Caco-2 (cell line): ENCODE measurements at regions not wholly inside any gene's neighbourhood (a gene's known extent, or its start where the extent isn't known, plus 50 kb on each side); places are given as distances from the start of the nearest gene placed in this dataset.

ENCODE experiments used
- BruUV-seq: library from RNA; stranded (reverse); fragments of 400-500 nt; replicated peaks from 2 replicates; lab custom pipeline; 2021; lab: Mats Ljungman, UMichigan
- CTCF ChIA-PET: fragments of 300-600 bp; sonication (Branson Sonifier 250); formaldehyde crosslinking; loops from one replicate; lab custom pipeline; 2022; ENCODE audit warnings: antibody characterized with exemption; lab: Charles Lee
- POLR2A ChIA-PET: fragments of 300-600 bp; sonication (Branson Sonifier 250); formaldehyde crosslinking; loops from one replicate; lab custom pipeline; 2022; ENCODE audit warnings: antibody characterized with exemption; lab: Charles Lee
- DNase-seq, 2 experiments: peaks; one replicate each; pipeline versions ENCODE4 v3.0.0 to v3.0.0-alpha.2; 2020 to 2022
- H3K27me3 ChIP-seq: replicated peaks from 2 replicates; pipeline ENCODE4 v1.6.0; 2011; ENCODE audit warnings: low read length; ENCODE audit not compliant: control insufficient read depth, insufficient read depth
- H3K36me3 ChIP-seq: 2 replicates; pipeline ENCODE4 v1.5.1; 2011; ENCODE audit warnings: low read length; ENCODE audit not compliant: control insufficient read depth, insufficient read depth
- H3K4me1 ChIP-seq: fragments of 250-450 bp; sonication (Bioruptor Pico); 2 replicates; pipeline ENCODE4 v1.5.1; 2020; ENCODE audit warnings: mild to moderate bottlenecking
- H3K4me3 ChIP-seq: 2 replicates; pipeline ENCODE4 v1.5.1; 2011; ENCODE audit warnings: low read depth, mild to moderate bottlenecking, control low read depth, low read length
- H3K9me3 ChIP-seq: fragments of 250-450 bp; sonication (Bioruptor Pico); 2 replicates; pipeline ENCODE4 v1.5.1; 2020; ENCODE audit warnings: mild to moderate bottlenecking, moderate library complexity
- H3K27ac Mint-ChIP-seq: one replicate; pipeline ENCODE4 v1.8.0; 2022; ENCODE audit warnings: mixed read lengths; ENCODE audit not compliant: unreplicated experiment
- H3K27me3 Mint-ChIP-seq: one replicate; pipeline ENCODE4 v1.8.0; 2022; ENCODE audit warnings: mixed read lengths; ENCODE audit not compliant: insufficient read depth, unreplicated experiment
- H3K36me3 Mint-ChIP-seq: one replicate; pipeline ENCODE4 v1.8.0; 2022; ENCODE audit warnings: mild to moderate bottlenecking, mixed read lengths; ENCODE audit not compliant: insufficient read depth, unreplicated experiment
- H3K4me1 Mint-ChIP-seq: one replicate; pipeline ENCODE4 v1.8.0; 2022; ENCODE audit warnings: low read depth, mixed read lengths; ENCODE audit not compliant: unreplicated experiment
- H3K4me3 Mint-ChIP-seq: one replicate; pipeline ENCODE4 v1.8.0; 2022; ENCODE audit warnings: mild to moderate bottlenecking, moderate library complexity, mixed read lengths; ENCODE audit not compliant: unreplicated experiment
- H3K9me3 Mint-ChIP-seq: one replicate; pipeline ENCODE4 v1.8.0; 2022; ENCODE audit warnings: mixed read lengths; ENCODE audit not compliant: unreplicated experiment
- intact Hi-C: fragments of 100-400 bp; cut with micrococcal nuclease; formaldehyde crosslinking; loops from one replicate; pipeline ENCODE4 v1.10.0; 2022; ENCODE audit not compliant: unreplicated experiment
- TF ChIP-seq, protein P1 (sequence below), 2 experiments: fragments of 200-600 bp in 1 of 2; IDR thresholded peaks; 1 replicate in 1 of 2; 2 replicates in 1 of 2; pipeline versions ENCODE4 v1.5.1 to v1.8.0; 2011 to 2022; ENCODE audit warnings: antibody characterized with exemption in 1 of 2, control low read depth in 1 of 2, inconsistent platforms in 1 of 2, low read depth in 1 of 2, low read length in 1 of 2, mild to moderate bottlenecking in 1 of 2, moderate library complexity in 1 of 2; ENCODE audit not compliant: insufficient read depth in 1 of 2, severe bottlenecking in 1 of 2, unreplicated experiment in 1 of 2

DNA sequence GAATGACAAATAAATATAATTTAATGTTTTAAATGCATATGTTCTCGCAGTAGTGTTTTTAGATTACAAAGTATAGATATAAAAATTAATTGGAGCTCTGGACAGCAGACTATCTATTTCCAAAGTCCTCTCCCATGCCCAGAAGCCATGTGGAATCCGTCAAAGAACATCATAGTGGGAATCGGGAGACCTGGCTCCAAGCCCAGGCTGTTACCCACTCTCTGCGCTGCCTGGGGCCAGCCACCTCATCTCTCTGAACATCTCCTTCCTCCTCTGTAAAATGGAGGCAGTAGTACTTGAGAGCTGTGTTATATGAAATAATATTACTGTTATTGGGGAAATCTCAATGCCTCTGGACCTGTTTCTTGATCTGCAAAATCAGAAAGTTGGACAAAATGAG, 58.1 kb upstream of the SLC30A5 start:
- H3K27me3 ChIP-seq, result no peaks in the 10 kb centered on the region
- no TSS peak for BruUV-seq
- peaks cover 2% of the 10 kb centered on the region for H3K27me3 Mint-ChIP-seq
- no peaks in the 10 kb centered on the region for H3K4me1 ChIP-seq
- H3K4me3 ChIP-seq, result no peak overlapping the region
- H3K36me3 ChIP-seq, result no peaks in the 10 kb centered on the region
- TF ChIP-seq, protein P1, sequence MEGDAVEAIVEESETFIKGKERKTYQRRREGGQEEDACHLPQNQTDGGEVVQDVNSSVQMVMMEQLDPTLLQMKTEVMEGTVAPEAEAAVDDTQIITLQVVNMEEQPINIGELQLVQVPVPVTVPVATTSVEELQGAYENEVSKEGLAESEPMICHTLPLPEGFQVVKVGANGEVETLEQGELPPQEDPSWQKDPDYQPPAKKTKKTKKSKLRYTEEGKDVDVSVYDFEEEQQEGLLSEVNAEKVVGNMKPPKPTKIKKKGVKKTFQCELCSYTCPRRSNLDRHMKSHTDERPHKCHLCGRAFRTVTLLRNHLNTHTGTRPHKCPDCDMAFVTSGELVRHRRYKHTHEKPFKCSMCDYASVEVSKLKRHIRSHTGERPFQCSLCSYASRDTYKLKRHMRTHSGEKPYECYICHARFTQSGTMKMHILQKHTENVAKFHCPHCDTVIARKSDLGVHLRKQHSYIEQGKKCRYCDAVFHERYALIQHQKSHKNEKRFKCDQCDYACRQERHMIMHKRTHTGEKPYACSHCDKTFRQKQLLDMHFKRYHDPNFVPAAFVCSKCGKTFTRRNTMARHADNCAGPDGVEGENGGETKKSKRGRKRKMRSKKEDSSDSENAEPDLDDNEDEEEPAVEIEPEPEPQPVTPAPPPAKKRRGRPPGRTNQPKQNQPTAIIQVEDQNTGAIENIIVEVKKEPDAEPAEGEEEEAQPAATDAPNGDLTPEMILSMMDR (IDR thresholded peaks at IDR 0.05; ENCODE audit: insufficient read depth in 1 of 2, low read depth in 1 of 2, low read length in 1 of 2, severe bottlenecking in 1 of 2, unreplicated experiment in 1 of 2), result no peak
- DNase-seq, result no peak
- intact Hi-C loops, result no loop called here
- no peaks in the 10 kb centered on the region for H3K36me3 Mint-ChIP-seq
- H3K9me3 ChIP-seq, result no peaks in the 10 kb centered on the region
- H3K27ac Mint-ChIP-seq, result no peak overlapping the region
- H3K4me1 Mint-ChIP-seq, result peaks cover 6% of the 10 kb centered on the region
- no peaks in the 10 kb centered on the region for H3K9me3 Mint-ChIP-seq
- no peak overlapping the region for H3K4me3 Mint-ChIP-seq
- ChIA-PET CTCF (no interaction called here), POLR2A (no interaction called here)

DNA sequence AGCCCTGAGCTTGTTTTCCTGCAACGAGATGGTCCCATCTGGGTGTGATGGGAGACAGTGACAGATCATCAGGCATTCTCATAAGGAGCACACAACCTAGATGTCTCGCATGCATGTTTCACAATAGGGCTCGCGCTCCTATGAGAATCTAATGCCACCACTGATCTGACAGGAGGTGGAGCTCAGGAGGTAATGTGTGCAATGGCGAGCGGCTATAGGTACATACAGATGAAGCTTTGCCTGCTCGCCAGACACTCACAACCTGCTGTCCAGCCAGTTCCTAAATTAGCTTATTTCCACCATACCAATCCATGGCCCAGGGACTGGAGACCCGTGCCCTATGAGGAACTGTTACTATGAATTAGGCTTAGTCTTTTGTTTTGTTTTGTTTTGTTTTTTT, 55.3 kb upstream of the SLC30A5 start:
- DNase-seq, result peak in 1 of 2 experiments; percentile 38
- H3K27ac Mint-ChIP-seq, result no peak overlapping the region
- H3K36me3 Mint-ChIP-seq, result no peaks in the 10 kb centered on the region
- intact Hi-C loops, result no loop called here
- no peaks in the 10 kb centered on the region for H3K27me3 Mint-ChIP-seq
- ChIA-PET POLR2A (interaction anchor here (0.6 kb wide), 1 partner anchor 849 kb away, joined by 3 read pairs; no protein-coding TSS in a partner anchor), CTCF (interaction anchor here (1.1 kb wide), 1 partner anchor 55 kb away, joined by 3 read pairs; the partner anchor contains the start of gene SLC30A5)
- H3K4me3 ChIP-seq, result no peak overlapping the region
- no peak overlapping the region for H3K4me3 Mint-ChIP-seq
- no peaks in the 10 kb centered on the region for H3K27me3 ChIP-seq
- peaks cover 4% of the 10 kb centered on the region for H3K4me1 Mint-ChIP-seq
- no peaks in the 10 kb centered on the region for H3K9me3 Mint-ChIP-seq
- no peaks in the 10 kb centered on the region for H3K9me3 ChIP-seq
- H3K4me1 ChIP-seq, result peaks cover 6% of the 10 kb centered on the region; the same call in 1 of the 2 replicates
- no TSS peak for BruUV-seq
- H3K36me3 ChIP-seq, result no peaks in the 10 kb centered on the region
- TF ChIP-seq, protein P1 (IDR thresholded peaks at IDR 0.05; ENCODE audit: insufficient read depth in 1 of 2, low read depth in 1 of 2, low read length in 1 of 2, severe bottlenecking in 1 of 2, unreplicated experiment in 1 of 2), result no peak

DNA sequence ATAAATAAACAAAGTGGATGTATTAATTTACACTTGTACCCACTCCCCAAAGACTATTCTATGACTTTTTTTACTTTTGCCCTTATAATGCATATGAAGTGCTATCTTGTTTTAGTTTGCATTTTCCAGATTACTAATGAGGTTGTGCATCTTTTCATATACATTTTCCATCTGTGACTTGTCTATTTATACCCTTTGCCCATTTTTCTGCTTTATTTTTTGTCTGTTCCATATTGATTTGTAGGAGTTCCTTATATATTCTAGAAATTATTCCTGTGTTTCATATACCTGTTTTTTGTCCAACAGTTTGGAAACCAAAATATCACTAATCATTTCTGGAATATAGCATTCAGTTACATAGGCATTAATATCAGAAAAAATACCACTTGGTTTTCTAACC, 54.0 kb upstream of the SLC30A5 start:
- TF ChIP-seq, protein P1 (IDR thresholded peaks at IDR 0.05; ENCODE audit: insufficient read depth in 1 of 2, low read depth in 1 of 2, low read length in 1 of 2, severe bottlenecking in 1 of 2, unreplicated experiment in 1 of 2), result no peak
- Mint-ChIP-seq H3K4me1 (no peaks in the 10 kb centered on the region), H3K9me3 (no peaks in the 10 kb centered on the region), H3K4me3 (no peak overlapping the region), H3K27me3 (no peaks in the 10 kb centered on the region), H3K36me3 (no peaks in the 10 kb centered on the region), H3K27ac (no peak overlapping the region)
- Histone ChIP-seq H3K4me3 (no peak overlapping the region), H3K9me3 (no peaks in the 10 kb centered on the region), H3K27me3 (no peaks in the 10 kb centered on the region), H3K36me3 (no peaks in the 10 kb centered on the region), H3K4me1 (peaks cover 6% of the 10 kb centered on the region; the same call in 1 of the 2 replicates)
- POLR2A ChIA-PET, result no interaction called here
- intact Hi-C loops, result loop anchor here (5.0 kb wide), 1 partner anchor 327 kb away; the partner anchor contains the start of genes AK6, RAD17 and TAF9
- CTCF ChIA-PET, result no interaction called here
- no TSS peak for BruUV-seq
- no peak for DNase-seq
